GM12878 (cell line): ENCODE measurements at regions not wholly inside any gene's neighbourhood (a gene's known extent, or its start where the extent isn't known, plus 50 kb on each side); places are given as distances from the start of the nearest gene placed in this dataset.

Experiments
- ATAC-seq: fragments of 200-7000 bp; cut with Tn5 transposase; 3 replicates; pipeline ENCODE4 v1.9.1; 2020; ENCODE audit warnings: mild to moderate bottlenecking, moderate library complexity
- BruUV-seq: library from RNA; stranded (reverse); fragments of 400-500 nt; replicated peaks from 2 replicates; lab custom pipeline; 2021; lab: Mats Ljungman, UMichigan
- CTCF ChIA-PET: fragments of 300-600 bp; sonication (Branson Sonifier 250); formaldehyde crosslinking; extraction: SDS; loops from one replicate; lab custom pipeline; 2021; ENCODE audit warnings: inconsistent platforms; lab: Yijun Ruan, JAX
- POLR2A ChIA-PET: fragments of 350-600 bp; formaldehyde crosslinking; extraction: SDS; loops from one replicate; lab custom pipeline; 2021; ENCODE audit warnings: inconsistent platforms; lab: Charles Lee
- RAD21 ChIA-PET: fragments of 300-600 bp; sonication (Branson Sonifier 250); formaldehyde crosslinking; loops from one replicate; lab custom pipeline; 2023; ENCODE audit warnings: antibody characterized with exemption; ENCODE audit not compliant: unreplicated experiment; lab: Charles Lee
- SMC1A ChIA-PET: fragments of 300-600 bp; sonication (Branson Sonifier 250); formaldehyde crosslinking; loops from one replicate; lab custom pipeline; 2023; ENCODE audit not compliant: unreplicated experiment, uncharacterized antibody; lab: Charles Lee
- DNase-seq: peaks from one replicate; pipeline ENCODE4 v3.0.0-alpha.2; 2011; ENCODE audit warnings: low read depth, low spot score
- FAIRE-seq: peaks from 3 replicates; lab custom pipeline; 2011; peaks lifted over from hg19 to GRCh38; lab: Jason Lieb, UNC
- H2AFZ ChIP-seq: 2 replicates; pipeline ENCODE4 v1.6.0; 2011; ENCODE audit warnings: low read depth, low read length, control low read depth; ENCODE audit not compliant: control insufficient read depth
- H3K27ac ChIP-seq: 2 replicates; pipeline ENCODE4 v1.5.1; 2011; ENCODE audit warnings: control low read depth; ENCODE audit not compliant: control insufficient read depth, insufficient read depth
- H3K27me3 ChIP-seq, 2 experiments: replicated peaks in 1 of 2; 2 replicates each; pipeline versions ENCODE4 v1.6.0 to v1.6.1; 2011; ENCODE audit warnings: low read length in 1 of 2; ENCODE audit not compliant: control insufficient read depth in 2 of 2, insufficient read depth in 2 of 2
- H3K36me3 ChIP-seq, 2 experiments: 2 replicates each; pipeline ENCODE4 v1.5.1; 2011; ENCODE audit warnings: low read length in 1 of 2; ENCODE audit not compliant: control insufficient read depth in 2 of 2, insufficient read depth in 2 of 2
- H3K4me1 ChIP-seq: 2 replicates; pipeline ENCODE4 v1.6.1; 2011; ENCODE audit warnings: mild to moderate bottlenecking, low read length, moderate library complexity, mixed read lengths; ENCODE audit not compliant: control insufficient read depth, insufficient read depth
- H3K4me2 ChIP-seq: 2 replicates; pipeline ENCODE4 v1.6.0; 2011; ENCODE audit warnings: control low read depth; ENCODE audit not compliant: control insufficient read depth, insufficient read depth
- H3K4me3 ChIP-seq: fragments of 200-600 bp; sonication (generic); 2 replicates; pipeline ENCODE4 v1.5.1; 2016
- H3K79me2 ChIP-seq: 2 replicates; pipeline ENCODE4 v1.6.0; 2011; ENCODE audit warnings: low read length; ENCODE audit not compliant: control insufficient read depth, insufficient read depth
- H3K9ac ChIP-seq: 2 replicates; pipeline ENCODE4 v1.8.0; 2011; ENCODE audit warnings: low read length, control low read depth, mixed read lengths; ENCODE audit not compliant: control insufficient read depth, insufficient read depth
- H3K9me3 ChIP-seq: replicated peaks from 3 replicates; pipeline ENCODE4 v1.5.1; 2011; ENCODE audit warnings: mild to moderate bottlenecking, low read length; ENCODE audit not compliant: control insufficient read depth, insufficient read depth
- H4K20me1 ChIP-seq: 2 replicates; pipeline ENCODE4 v1.6.0; 2011; ENCODE audit not compliant: control insufficient read depth, insufficient read depth
- ETV6 ChIP-seq, 2 experiments: fragments of 450-650 bp in 1 of 2; IDR thresholded peaks in 1 of 2; conservative IDR thresholded peaks in 1 of 2; 2 replicates each; pipeline ENCODE4 v1.6.1; 2014; ENCODE audit warnings: antibody characterized with exemption in 1 of 2, borderline replicate concordance in 1 of 2, low read depth in 1 of 2, mild to moderate bottlenecking in 1 of 2, moderate library complexity in 1 of 2
- MEF2B ChIP-seq: fragments of 450-650 bp; IDR thresholded peaks from 2 replicates; pipeline ENCODE4 v1.6.1; 2018; ENCODE audit warnings: mild to moderate bottlenecking, moderate library complexity; ENCODE audit not compliant: partially characterized antibody, poor library complexity, severe bottlenecking
- PML ChIP-seq: IDR thresholded peaks from 2 replicates; pipeline ENCODE4 v1.6.1; 2012; ENCODE audit warnings: low read length, inconsistent platforms
- POLR2AphosphoS5 ChIP-seq: IDR thresholded peaks from 2 replicates; pipeline ENCODE4 v1.6.1; 2011; ENCODE audit warnings: mild to moderate bottlenecking, low read length, inconsistent platforms
- RCOR1 ChIP-seq: conservative IDR thresholded peaks from 2 replicates; pipeline ENCODE4 v1.6.1; 2012; ENCODE audit warnings: low read depth, low read length, improper control_type of control experiment
- TARDBP ChIP-seq: IDR thresholded peaks from 2 replicates; pipeline ENCODE4 v1.6.1; 2016; ENCODE audit warnings: borderline replicate concordance
- ZNF207 ChIP-seq: fragments of 450-650 bp; IDR thresholded peaks from 2 replicates; pipeline ENCODE4 v1.6.1; 2014; ENCODE audit warnings: antibody characterized with exemption, mild to moderate bottlenecking, borderline replicate concordance
- ZZZ3 ChIP-seq: IDR thresholded peaks from 2 replicates; pipeline ENCODE4 v1.6.1; 2011; ENCODE audit warnings: low read depth; ENCODE audit not compliant: control insufficient read depth, insufficient read length
- WGBS: methylation state at CpG from one replicate; pipeline ENCODE4 v1.1.6; 2016; ENCODE audit warnings: low lambda C conversion rate; ENCODE audit not compliant: insufficient replicate concordance, insufficient coverage; ENCODE audit errors: missing lambda C conversion rate; 5-methylcytosine and 5-hydroxymethylcytosine counted together
- in situ Hi-C: fragments of 300-500 bp; cut with MboI; formaldehyde crosslinking; loops from 9 replicates; pipeline ENCODE4 v1.14.3; 2018; ENCODE audit warnings: mixed read lengths
- intact Hi-C: fragments of 100-400 bp; cut with micrococcal nuclease; formaldehyde crosslinking; loops from one replicate; pipeline ENCODE4 v1.14.2; 2022; ENCODE audit not compliant: unreplicated experiment
- TF ChIP-seq, protein P1 (sequence below): fragments of 450-650 bp; IDR thresholded peaks from 2 replicates; pipeline ENCODE4 v1.6.1; 2017; ENCODE audit warnings: mild to moderate bottlenecking, low read depth, inconsistent platforms; ENCODE audit not compliant: poor library complexity, severe bottlenecking
- TF ChIP-seq, protein P2 (sequence below): IDR thresholded peaks from 2 replicates; pipeline ENCODE4 v1.6.1; 2011; ENCODE audit warnings: mild to moderate bottlenecking, low read depth, low read length, moderate library complexity; ENCODE audit not compliant: insufficient replicate concordance
- TF ChIP-seq, protein P3 (sequence below): IDR thresholded peaks from 2 replicates; pipeline ENCODE4 v1.6.1; 2011; ENCODE audit warnings: borderline replicate concordance, low read depth, mild to moderate bottlenecking, moderate library complexity, mixed read lengths, low read length; ENCODE audit not compliant: insufficient read depth; ENCODE audit errors: extremely low read length
- TF ChIP-seq, protein P4 (sequence below): fragments of 450-650 bp; formaldehyde crosslinking; IDR thresholded peaks from 2 replicates; pipeline ENCODE4 v1.5.0; 2022; ENCODE audit warnings: mild to moderate bottlenecking, missing genetic modification characterization

DNA sequence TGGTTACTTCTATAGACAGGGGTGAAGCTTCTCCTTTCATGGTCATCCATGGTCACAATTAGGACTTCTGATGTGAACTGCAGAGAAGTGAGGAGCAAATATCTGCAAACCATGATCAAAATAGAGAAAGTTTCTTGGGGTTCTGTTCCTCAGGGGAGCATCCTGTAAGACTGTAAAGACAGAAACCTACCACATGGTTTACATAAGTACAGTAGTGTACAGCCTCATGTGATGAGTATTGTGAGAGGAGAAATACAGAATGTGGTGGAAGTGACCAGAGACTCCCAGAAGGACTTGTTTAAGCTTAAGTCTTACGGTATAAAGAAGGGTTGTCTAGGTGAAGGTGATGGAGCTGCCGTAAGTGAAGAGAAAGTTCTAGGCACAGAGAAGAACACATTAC is 484.7 kb downstream of the LRIG3 start:
- SMC1A ChIA-PET, result interaction anchor here (1.4 to 2.6 kb wide), 2 partner anchors 9 to 10 kb away, joined by 3 to 8 read pairs; no protein-coding TSS in a partner anchor
- FAIRE-seq, result no peak
- no peak overlapping the region for H2AFZ ChIP-seq
- H3K4me3 ChIP-seq, result no peak overlapping the region
- DNase-seq, result no peak
- H3K4me1 ChIP-seq, result no peaks in the 10 kb centered on the region
- no peak overlapping the region for H3K4me2 ChIP-seq
- in situ Hi-C loops, result no loop called here
- 0 out of 3 replicates have a peak, but pooled peaks have one; percentile 27 for ATAC-seq
- RAD21 ChIA-PET, result no interaction called here
- no TSS peak for BruUV-seq
- POLR2A ChIA-PET, result interaction anchor here (1.0 kb wide), 1 partner anchor 12 kb away, joined by 3 read pairs; no protein-coding TSS in a partner anchor
- H3K79me2 ChIP-seq, result no peaks in the 10 kb centered on the region
- no peaks in the 10 kb centered on the region for H3K27me3 ChIP-seq
- CTCF ChIA-PET, result interaction anchor here (1.9 to 2.1 kb wide), 2 partner anchors 9 to 11 kb away, joined by 4 to 6 read pairs; no protein-coding TSS in a partner anchor
- intact Hi-C loops, result no loop called here
- 70% methylated on average over 2 of the region's 2 CpGs for WGBS
- no peaks in the 10 kb centered on the region for H3K36me3 ChIP-seq
- no peak overlapping the region for H3K9ac ChIP-seq
- no peak overlapping the region for H3K27ac ChIP-seq
- H4K20me1 ChIP-seq, result no peaks in the 10 kb centered on the region
- no peaks in the 10 kb centered on the region for H3K9me3 ChIP-seq
- TF ChIP-seq ZNF207 (no peak), POLR2AphosphoS5 (no peak), ETV6 (conservative IDR thresholded peaks at IDR 0.05 in 1 of 2, IDR thresholded peaks at IDR 0.05 in 1 of 2; ENCODE audit: borderline replicate concordance in 1 of 2, low read depth in 1 of 2) (no peak), ZZZ3 (no peak), PML (no peak), MEF2B (no peak), RCOR1 (no peak), TARDBP (no peak)
- TF ChIP-seq, protein P1, sequence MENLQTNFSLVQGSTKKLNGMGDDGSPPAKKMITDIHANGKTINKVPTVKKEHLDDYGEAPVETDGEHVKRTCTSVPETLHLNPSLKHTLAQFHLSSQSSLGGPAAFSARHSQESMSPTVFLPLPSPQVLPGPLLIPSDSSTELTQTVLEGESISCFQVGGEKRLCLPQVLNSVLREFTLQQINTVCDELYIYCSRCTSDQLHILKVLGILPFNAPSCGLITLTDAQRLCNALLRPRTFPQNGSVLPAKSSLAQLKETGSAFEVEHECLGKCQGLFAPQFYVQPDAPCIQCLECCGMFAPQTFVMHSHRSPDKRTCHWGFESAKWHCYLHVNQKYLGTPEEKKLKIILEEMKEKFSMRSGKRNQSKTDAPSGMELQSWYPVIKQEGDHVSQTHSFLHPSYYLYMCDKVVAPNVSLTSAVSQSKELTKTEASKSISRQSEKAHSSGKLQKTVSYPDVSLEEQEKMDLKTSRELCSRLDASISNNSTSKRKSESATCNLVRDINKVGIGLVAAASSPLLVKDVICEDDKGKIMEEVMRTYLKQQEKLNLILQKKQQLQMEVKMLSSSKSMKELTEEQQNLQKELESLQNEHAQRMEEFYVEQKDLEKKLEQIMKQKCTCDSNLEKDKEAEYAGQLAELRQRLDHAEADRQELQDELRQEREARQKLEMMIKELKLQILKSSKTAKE, result no peak
- TF ChIP-seq, protein P2, sequence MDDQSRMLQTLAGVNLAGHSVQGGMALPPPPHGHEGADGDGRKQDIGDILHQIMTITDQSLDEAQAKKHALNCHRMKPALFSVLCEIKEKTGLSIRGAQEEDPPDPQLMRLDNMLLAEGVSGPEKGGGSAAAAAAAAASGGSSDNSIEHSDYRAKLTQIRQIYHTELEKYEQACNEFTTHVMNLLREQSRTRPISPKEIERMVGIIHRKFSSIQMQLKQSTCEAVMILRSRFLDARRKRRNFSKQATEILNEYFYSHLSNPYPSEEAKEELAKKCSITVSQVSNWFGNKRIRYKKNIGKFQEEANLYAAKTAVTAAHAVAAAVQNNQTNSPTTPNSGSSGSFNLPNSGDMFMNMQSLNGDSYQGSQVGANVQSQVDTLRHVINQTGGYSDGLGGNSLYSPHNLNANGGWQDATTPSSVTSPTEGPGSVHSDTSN, result no peak
- TF ChIP-seq, protein P3, sequence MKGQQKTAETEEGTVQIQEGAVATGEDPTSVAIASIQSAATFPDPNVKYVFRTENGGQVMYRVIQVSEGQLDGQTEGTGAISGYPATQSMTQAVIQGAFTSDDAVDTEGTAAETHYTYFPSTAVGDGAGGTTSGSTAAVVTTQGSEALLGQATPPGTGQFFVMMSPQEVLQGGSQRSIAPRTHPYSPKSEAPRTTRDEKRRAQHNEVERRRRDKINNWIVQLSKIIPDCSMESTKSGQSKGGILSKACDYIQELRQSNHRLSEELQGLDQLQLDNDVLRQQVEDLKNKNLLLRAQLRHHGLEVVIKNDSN, result no peak
- TF ChIP-seq, protein P4, sequence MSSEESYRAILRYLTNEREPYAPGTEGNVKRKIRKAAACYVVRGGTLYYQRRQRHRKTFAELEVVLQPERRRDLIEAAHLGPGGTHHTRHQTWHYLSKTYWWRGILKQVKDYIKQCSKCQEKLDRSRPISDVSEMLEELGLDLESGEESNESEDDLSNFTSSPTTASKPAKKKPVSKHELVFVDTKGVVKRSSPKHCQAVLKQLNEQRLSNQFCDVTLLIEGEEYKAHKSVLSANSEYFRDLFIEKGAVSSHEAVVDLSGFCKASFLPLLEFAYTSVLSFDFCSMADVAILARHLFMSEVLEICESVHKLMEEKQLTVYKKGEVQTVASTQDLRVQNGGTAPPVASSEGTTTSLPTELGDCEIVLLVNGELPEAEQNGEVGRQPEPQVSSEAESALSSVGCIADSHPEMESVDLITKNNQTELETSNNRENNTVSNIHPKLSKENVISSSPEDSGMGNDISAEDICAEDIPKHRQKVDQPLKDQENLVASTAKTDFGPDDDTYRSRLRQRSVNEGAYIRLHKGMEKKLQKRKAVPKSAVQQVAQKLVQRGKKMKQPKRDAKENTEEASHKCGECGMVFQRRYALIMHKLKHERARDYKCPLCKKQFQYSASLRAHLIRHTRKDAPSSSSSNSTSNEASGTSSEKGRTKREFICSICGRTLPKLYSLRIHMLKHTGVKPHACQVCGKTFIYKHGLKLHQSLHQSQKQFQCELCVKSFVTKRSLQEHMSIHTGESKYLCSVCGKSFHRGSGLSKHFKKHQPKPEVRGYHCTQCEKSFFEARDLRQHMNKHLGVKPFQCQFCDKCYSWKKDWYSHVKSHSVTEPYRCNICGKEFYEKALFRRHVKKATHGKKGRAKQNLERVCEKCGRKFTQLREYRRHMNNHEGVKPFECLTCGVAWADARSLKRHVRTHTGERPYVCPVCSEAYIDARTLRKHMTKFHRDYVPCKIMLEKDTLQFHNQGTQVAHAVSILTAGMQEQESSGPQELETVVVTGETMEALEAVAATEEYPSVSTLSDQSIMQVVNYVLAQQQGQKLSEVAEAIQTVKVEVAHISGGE (CRISPR knock-in tag), result no peak
